Lower leg skin (tissue), 4 donors: ENCODE measurements at regions not wholly inside any gene's neighbourhood (a gene's known extent, or its start where the extent isn't known, plus 50 kb on each side); places are given as distances from the start of the nearest gene placed in this dataset.

Experiments used
- DNase-seq, 2 donors: peaks; one replicate each; pipeline ENCODE4 v3.0.0-alpha.2; 2019; ENCODE audit warnings: low spot score in 2 of 2
- H3K4me3 ChIP-seq: fragments of 200-600 bp; sonication (generic); 2 replicates; pipeline ENCODE4 v1.5.1; 2017; ENCODE audit warnings: mild to moderate bottlenecking, low read depth; ENCODE audit not compliant: poor library complexity, severe bottlenecking
- POLR2A ChIP-seq, 2 donors: fragments of 450-650 bp; IDR thresholded peaks; one replicate each; pipeline ENCODE4 v1.6.1; 2016 to 2017; ENCODE audit warnings: antibody characterized with exemption in 2 of 2, mild to moderate bottlenecking in 1 of 2, moderate library complexity in 1 of 2
- WGBS, 2 donors: methylation state at CpG; one replicate each; pipeline ENCODE4 v1.1.5; 2018; 5-methylcytosine and 5-hydroxymethylcytosine counted together
- intact Hi-C: fragments of 100-400 bp; cut with DNase I; formaldehyde crosslinking; loops from one replicate; pipeline ENCODE4 v1.15.0; 2023; ENCODE audit warnings: low total_unique reads
- TF ChIP-seq, protein P1 (sequence below), 3 donors: fragments of 450-650 bp; IDR thresholded peaks; one replicate each; pipeline ENCODE4 v1.5.1; 2016; ENCODE audit warnings: antibody characterized with exemption in 3 of 3, mild to moderate bottlenecking in 3 of 3, moderate library complexity in 2 of 3

DNA sequence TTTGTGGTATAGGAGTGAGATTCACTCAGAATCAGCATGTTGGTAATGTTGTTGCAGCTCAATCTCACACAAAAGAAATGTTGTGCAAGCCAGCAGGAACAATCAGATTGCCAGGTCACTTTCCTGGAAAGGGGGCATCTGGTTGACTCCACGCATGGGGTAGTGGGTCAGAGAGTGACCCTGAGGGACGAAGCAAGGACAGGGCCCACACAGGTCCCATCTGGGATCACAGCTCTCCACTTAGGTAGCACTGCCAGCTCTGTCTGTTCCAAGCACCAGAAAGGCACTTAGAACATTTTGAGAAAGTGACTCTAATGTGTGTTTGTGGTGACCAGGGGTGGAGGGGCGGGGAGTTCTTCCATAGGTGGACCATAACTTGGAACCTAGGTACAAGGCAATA is 109.5 kb downstream of the RASSF10 start:
- no peak for DNase-seq
- no peak for TF ChIP-seq POLR2A (IDR thresholded peaks at IDR 0.05)
- WGBS, 2 donors: 84 to 95% methylated on average over 3 of the region's 3 CpGs
- H3K4me3 ChIP-seq: no peak overlapping the region
- intact Hi-C loops: no loop called here

DNA sequence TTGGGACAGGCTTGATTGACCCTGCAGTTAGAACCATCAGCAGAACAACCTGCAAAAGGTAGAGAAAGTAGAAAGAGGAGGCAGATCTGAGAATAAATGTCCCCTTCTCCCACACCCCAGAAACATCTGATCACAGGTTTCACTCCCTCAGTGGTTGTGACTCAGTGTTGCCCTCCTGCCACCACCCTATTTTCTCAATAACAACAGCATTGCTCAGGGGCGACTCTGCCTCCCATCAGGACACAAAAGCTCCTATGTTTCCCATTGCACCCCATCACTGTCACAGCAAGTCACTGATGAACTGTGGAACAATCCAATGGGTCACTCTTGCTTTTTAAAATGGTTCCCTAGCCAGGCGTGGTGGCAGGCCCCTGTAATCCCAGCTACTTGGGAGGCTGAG is 110.2 kb downstream of the RASSF10 start:
- no peak for DNase-seq
- intact Hi-C loops: no loop called here
- TF ChIP-seq POLR2A (IDR thresholded peaks at IDR 0.05): no peak
- TF ChIP-seq, protein P1, sequence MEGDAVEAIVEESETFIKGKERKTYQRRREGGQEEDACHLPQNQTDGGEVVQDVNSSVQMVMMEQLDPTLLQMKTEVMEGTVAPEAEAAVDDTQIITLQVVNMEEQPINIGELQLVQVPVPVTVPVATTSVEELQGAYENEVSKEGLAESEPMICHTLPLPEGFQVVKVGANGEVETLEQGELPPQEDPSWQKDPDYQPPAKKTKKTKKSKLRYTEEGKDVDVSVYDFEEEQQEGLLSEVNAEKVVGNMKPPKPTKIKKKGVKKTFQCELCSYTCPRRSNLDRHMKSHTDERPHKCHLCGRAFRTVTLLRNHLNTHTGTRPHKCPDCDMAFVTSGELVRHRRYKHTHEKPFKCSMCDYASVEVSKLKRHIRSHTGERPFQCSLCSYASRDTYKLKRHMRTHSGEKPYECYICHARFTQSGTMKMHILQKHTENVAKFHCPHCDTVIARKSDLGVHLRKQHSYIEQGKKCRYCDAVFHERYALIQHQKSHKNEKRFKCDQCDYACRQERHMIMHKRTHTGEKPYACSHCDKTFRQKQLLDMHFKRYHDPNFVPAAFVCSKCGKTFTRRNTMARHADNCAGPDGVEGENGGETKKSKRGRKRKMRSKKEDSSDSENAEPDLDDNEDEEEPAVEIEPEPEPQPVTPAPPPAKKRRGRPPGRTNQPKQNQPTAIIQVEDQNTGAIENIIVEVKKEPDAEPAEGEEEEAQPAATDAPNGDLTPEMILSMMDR (IDR thresholded peaks at IDR 0.05): no peak
- 72 to 95% methylated on average over 2 of the region's 2 CpGs for WGBS, 2 donors
- H3K4me3 ChIP-seq: no peak overlapping the region

DNA sequence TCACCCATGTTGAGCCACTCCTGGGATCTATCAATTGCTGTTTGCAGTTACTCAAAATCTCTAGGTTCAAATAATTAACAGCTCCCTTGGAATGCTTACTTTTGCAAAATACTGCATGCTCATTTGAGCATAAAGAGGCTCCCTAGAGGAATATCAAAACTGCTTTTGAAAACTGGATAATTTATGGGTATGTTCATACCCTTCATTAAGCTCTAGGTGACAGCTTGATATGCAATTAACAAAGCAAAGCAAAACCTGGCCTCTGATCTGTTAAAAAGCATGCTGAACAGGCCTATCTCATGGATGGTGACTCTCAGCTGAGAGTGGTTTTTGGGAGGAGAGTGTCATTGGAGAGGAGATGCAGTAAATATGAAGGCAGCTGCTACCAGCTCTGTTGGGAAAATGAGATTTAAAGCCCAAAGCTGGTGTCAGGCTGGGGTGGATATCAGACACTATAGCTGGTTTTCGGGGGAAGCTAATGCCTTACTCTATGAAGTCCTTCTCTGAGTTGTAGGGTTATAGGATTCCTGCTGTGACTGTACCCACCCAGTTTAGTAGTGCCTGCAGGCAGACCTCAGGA is 110.9 kb downstream of the RASSF10 start:
- WGBS, 2 donors: 59 to 60% methylated on average over 1 of the region's 1 CpG
- no peak overlapping the region for H3K4me3 ChIP-seq
- intact Hi-C loops: no loop called here
- TF ChIP-seq, protein P1 (IDR thresholded peaks at IDR 0.05): no peak
- TF ChIP-seq POLR2A (IDR thresholded peaks at IDR 0.05): no peak
- DNase-seq: no peak

DNA sequence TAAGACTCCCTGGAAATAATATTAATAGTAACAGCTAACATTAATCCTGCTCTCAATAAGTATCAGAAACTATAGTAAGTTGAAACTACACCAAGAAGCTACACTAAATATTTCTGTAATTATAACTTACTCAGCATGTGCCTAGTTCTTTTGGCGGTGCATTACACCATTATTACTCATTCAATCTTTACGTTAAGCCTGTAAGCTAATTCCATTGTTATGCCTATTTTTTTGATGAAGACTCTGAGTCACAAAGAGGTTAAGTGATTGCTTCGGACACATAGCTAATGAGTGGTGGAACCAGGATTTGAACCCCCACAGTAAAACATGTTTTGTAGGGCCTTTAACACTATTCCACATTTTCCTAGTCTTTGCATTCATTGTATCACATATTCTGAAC is 111.6 kb downstream of the RASSF10 start:
- TF ChIP-seq POLR2A (IDR thresholded peaks at IDR 0.05): no peak
- TF ChIP-seq, protein P1 (IDR thresholded peaks at IDR 0.05): no peak

DNA sequence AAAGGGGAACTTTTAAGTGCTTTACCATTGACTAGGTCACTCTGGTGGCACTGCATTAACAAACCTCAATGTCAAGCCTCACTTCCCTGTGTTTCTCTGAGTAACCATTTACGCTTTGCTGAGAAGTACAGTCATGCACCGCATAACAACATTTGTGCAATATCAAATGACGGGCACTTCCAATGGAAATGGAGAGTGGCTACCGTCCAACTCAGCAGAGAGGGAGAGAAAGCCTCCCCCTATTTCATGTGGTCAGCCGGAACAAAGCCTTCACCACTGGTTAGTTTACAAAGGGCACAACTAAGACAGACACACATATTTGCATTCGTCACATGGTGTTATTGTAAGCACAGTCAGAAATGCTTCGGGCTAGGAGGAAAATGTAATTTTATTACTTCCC is 117.3 kb downstream of the RASSF10 start:
- WGBS, 2 donors: 62 to 71% methylated on average over 7 of the region's 7 CpGs
- H3K4me3 ChIP-seq: no peak overlapping the region
- no peak for DNase-seq
- TF ChIP-seq, protein P1 (IDR thresholded peaks at IDR 0.05): no peak
- TF ChIP-seq POLR2A (IDR thresholded peaks at IDR 0.05): no peak
- intact Hi-C loops: loop anchor here (5.0 kb wide), 1 partner anchor 346 kb away; no protein-coding TSS in a partner anchor

More for the DNA sequence above, 111.6 kb downstream of the RASSF10 start:
- no peak overlapping the region for H3K4me3 ChIP-seq
- no peak for DNase-seq
- 31 to 34% methylated on average over 3 of the region's 3 CpGs for WGBS, 2 donors
- intact Hi-C loops: no loop called here

DNA sequence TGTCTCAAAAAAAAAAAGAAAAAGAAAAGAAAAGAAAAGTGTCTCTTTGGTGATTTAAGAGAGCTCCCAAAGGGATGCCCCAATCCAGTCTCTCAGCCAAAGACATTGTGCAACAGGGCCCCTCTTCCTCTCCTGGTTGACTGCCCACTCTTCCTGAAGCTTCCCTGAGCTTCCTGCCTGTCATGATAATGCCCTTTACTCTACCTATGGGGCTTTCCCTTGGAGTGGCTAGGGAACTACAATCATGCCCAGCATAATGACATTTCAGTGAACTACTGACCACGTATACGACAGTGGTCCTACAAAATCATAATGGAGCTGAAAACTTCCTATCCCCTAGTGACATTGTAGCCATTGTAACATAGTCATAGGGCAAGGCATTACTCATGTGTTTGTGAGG is 118.0 kb downstream of the RASSF10 start:
- WGBS, 2 donors: 88% methylated on average over 2 of the region's 2 CpGs
- intact Hi-C loops: loop anchor here (5.0 kb wide), 1 partner anchor 345 kb away; no protein-coding TSS in a partner anchor
- DNase-seq: no peak
- H3K4me3 ChIP-seq: no peak overlapping the region
- TF ChIP-seq, protein P1 (IDR thresholded peaks at IDR 0.05): no peak
- TF ChIP-seq POLR2A (IDR thresholded peaks at IDR 0.05): no peak
